ENCODE measurements at regions not wholly inside any gene's neighbourhood (a gene's known extent, or its start where the extent isn't known, plus 50 kb on each side); places are given as distances from the start of the nearest gene placed in this dataset.

GRCh38 chr4:20062054-20062453 is 189.7 kb upstream of the SLIT2 start:
- no peaks in the 10 kb centered on the region for H3K27me3 Mint-ChIP-seq (ENCODE audit: low read depth in 3 of 3)
- WGBS (ENCODE audit: insufficient coverage), result 86% methylated on average over 1 of the region's 7 CpGs
- Histone ChIP-seq H2AFZ (ENCODE audit: insufficient read depth, low read depth, low read length, poor library complexity, severe bottlenecking) (no peak overlapping the region), H3K9ac (ENCODE audit: insufficient read depth, low read length, poor library complexity, severe bottlenecking) (no peak overlapping the region), H3K79me2 (ENCODE audit: insufficient read depth, low read length) (no peaks in the 10 kb centered on the region), H3K36me3 (replicated peaks in 1 of 2; ENCODE audit: control insufficient read depth in 1 of 2, insufficient read depth in 2 of 2, low read length in 2 of 2) (no peaks in the 10 kb centered on the region), H3K4me1 (ENCODE audit: control insufficient read depth in 1 of 2, insufficient read depth in 2 of 2, low read length in 2 of 2) (no peaks in the 10 kb centered on the region), H3K9me3 (replicated peaks in 1 of 2; ENCODE audit: control insufficient read depth in 1 of 2, insufficient read depth in 1 of 2, low read length in 2 of 2) (no peaks in the 10 kb centered on the region), H3K4me2 (replicated peaks; ENCODE audit: extremely low read depth, low read length, poor library complexity, severe bottlenecking) (no peak overlapping the region), H3K27ac (ENCODE audit: low read depth in 1 of 2, low read length in 2 of 2) (no peak overlapping the region), H3K27me3 (ENCODE audit: control insufficient read depth in 2 of 2, insufficient read depth in 2 of 2, low read length in 2 of 2) (no peaks in the 10 kb centered on the region), H4K20me1 (ENCODE audit: insufficient read depth, low read length) (no peaks in the 10 kb centered on the region), H3K4me3 (replicated peaks in 1 of 3; ENCODE audit: low read depth in 2 of 3, low read length in 3 of 3) (no peak overlapping the region)
- intact Hi-C loops (cut with micrococcal nuclease), result no loop called here
- TF ChIP-seq, protein P1, sequence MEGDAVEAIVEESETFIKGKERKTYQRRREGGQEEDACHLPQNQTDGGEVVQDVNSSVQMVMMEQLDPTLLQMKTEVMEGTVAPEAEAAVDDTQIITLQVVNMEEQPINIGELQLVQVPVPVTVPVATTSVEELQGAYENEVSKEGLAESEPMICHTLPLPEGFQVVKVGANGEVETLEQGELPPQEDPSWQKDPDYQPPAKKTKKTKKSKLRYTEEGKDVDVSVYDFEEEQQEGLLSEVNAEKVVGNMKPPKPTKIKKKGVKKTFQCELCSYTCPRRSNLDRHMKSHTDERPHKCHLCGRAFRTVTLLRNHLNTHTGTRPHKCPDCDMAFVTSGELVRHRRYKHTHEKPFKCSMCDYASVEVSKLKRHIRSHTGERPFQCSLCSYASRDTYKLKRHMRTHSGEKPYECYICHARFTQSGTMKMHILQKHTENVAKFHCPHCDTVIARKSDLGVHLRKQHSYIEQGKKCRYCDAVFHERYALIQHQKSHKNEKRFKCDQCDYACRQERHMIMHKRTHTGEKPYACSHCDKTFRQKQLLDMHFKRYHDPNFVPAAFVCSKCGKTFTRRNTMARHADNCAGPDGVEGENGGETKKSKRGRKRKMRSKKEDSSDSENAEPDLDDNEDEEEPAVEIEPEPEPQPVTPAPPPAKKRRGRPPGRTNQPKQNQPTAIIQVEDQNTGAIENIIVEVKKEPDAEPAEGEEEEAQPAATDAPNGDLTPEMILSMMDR (IDR thresholded peaks at IDR 0.05), result no peak
- H3K27ac Mint-ChIP-seq, result no peak overlapping the region
- H3K4me3 Mint-ChIP-seq, result no peak overlapping the region
- no peak for DNase-seq
- H3K4me1 Mint-ChIP-seq, result no peaks in the 10 kb centered on the region
- H3K9me3 Mint-ChIP-seq, result peaks cover 0 to 3% (median 0%) of the 10 kb centered on the region in 7 donors
- no peaks in the 10 kb centered on the region for H3K36me3 Mint-ChIP-seq

- Mint-ChIP-seq H3K4me3 (no peak overlapping the region), H3K36me3 (no peaks in the 10 kb centered on the region), H3K27me3 (ENCODE audit: low read depth in 3 of 3) (no peaks in the 10 kb centered on the region), H3K4me1 (no peaks in the 10 kb centered on the region), H3K9me3 (peaks cover 0 to 3% (median 0%) of the 10 kb centered on the region in 7 donors), H3K27ac (no peak overlapping the region)
- H4K20me1 ChIP-seq (ENCODE audit: insufficient read depth, low read length), result no peaks in the 10 kb centered on the region
- no peaks in the 10 kb centered on the region for H3K36me3 ChIP-seq (replicated peaks in 1 of 2; ENCODE audit: control insufficient read depth in 1 of 2, insufficient read depth in 2 of 2, low read length in 2 of 2)
- no peak overlapping the region for H3K4me2 ChIP-seq (replicated peaks; ENCODE audit: extremely low read depth, low read length, poor library complexity, severe bottlenecking)
- 97% methylated on average over 4 of the region's 6 CpGs for WGBS (ENCODE audit: insufficient coverage)
- no peaks in the 10 kb centered on the region for H3K79me2 ChIP-seq (ENCODE audit: insufficient read depth, low read length)
- H3K4me1 ChIP-seq (ENCODE audit: control insufficient read depth in 1 of 2, insufficient read depth in 2 of 2, low read length in 2 of 2), result no peaks in the 10 kb centered on the region
- H3K27ac ChIP-seq (ENCODE audit: low read depth in 1 of 2, low read length in 2 of 2), result no peak overlapping the region
- intact Hi-C loops (cut with micrococcal nuclease), result no loop called here
- H3K27me3 ChIP-seq (ENCODE audit: control insufficient read depth in 2 of 2, insufficient read depth in 2 of 2, low read length in 2 of 2), result no peaks in the 10 kb centered on the region
- TF ChIP-seq, protein P1 (IDR thresholded peaks at IDR 0.05), result no peak
- no peak overlapping the region for H3K9ac ChIP-seq (ENCODE audit: insufficient read depth, low read length, poor library complexity, severe bottlenecking)
- H2AFZ ChIP-seq (ENCODE audit: insufficient read depth, low read depth, low read length, poor library complexity, severe bottlenecking), result no peak overlapping the region
- no peak overlapping the region for H3K4me3 ChIP-seq (replicated peaks in 1 of 3; ENCODE audit: low read depth in 2 of 3, low read length in 3 of 3)
- DNase-seq, result no peak
- no peaks in the 10 kb centered on the region for H3K9me3 ChIP-seq (replicated peaks in 1 of 2; ENCODE audit: control insufficient read depth in 1 of 2, insufficient read depth in 1 of 2, low read length in 2 of 2)
These were observed 200.9 kb upstream of the SLIT2 start for GRCh38 chr4:20050768-20051167.
